Endothelial cell (in vitro differentiated cells): ENCODE measurements at regions not wholly inside any gene's neighbourhood (a gene's known extent, or its start where the extent isn't known, plus 50 kb on each side); places are given as distances from the start of the nearest gene placed in this dataset.

Experiments used
- DNase-seq: peaks from one replicate; pipeline ENCODE4 v3.0.0; 2021; ENCODE audit warnings: low spot score
- H3K27ac Mint-ChIP-seq: one replicate; pipeline ENCODE4 v1.8.0; 2021; ENCODE audit warnings: mixed read lengths, inconsistent platforms; ENCODE audit not compliant: unreplicated experiment
- H3K27me3 Mint-ChIP-seq: one replicate; pipeline ENCODE4 v1.8.0; 2021; ENCODE audit warnings: mild to moderate bottlenecking, moderate library complexity, mixed read lengths, inconsistent platforms; ENCODE audit not compliant: unreplicated experiment
- H3K36me3 Mint-ChIP-seq: one replicate; pipeline ENCODE4 v1.8.0; 2021; ENCODE audit warnings: mild to moderate bottlenecking, low read depth, mixed read lengths, inconsistent platforms; ENCODE audit not compliant: unreplicated experiment
- H3K4me1 Mint-ChIP-seq: one replicate; pipeline ENCODE4 v1.8.0; 2021; ENCODE audit warnings: mild to moderate bottlenecking, mixed read lengths, inconsistent platforms; ENCODE audit not compliant: unreplicated experiment
- H3K4me3 Mint-ChIP-seq: one replicate; pipeline ENCODE4 v1.8.0; 2021; ENCODE audit warnings: mild to moderate bottlenecking, mixed read lengths, inconsistent platforms; ENCODE audit not compliant: unreplicated experiment
- H3K9me3 Mint-ChIP-seq: one replicate; pipeline ENCODE4 v1.8.0; 2021; ENCODE audit warnings: mixed read lengths, inconsistent platforms; ENCODE audit not compliant: unreplicated experiment
- TF ChIP-seq, protein P1 (sequence below): fragments of 200-600 bp; sonication (generic); IDR thresholded peaks from one replicate; pipeline ENCODE4 v1.5.0; 2021; ENCODE audit warnings: antibody characterized with exemption; ENCODE audit not compliant: unreplicated experiment

DNA sequence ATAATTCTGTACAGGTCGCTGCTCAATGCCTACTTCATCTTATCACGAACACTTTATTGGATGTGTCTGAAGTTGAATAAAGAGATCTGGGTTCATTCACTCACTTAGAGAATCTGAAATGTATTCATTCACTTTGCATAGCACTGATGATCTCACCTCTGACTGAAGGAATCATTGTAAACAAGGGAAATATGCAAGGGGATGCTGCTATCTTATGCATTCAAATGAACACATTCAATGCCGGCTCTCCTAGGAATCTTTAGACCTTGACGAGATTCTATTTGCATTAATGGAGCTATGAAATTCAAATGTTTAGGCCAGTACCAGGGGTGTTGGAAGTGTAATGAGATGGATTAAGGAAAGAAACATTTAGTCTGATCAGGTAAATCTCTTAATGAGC lies 200.6 kb upstream of the COBL start:
- no peaks in the 10 kb centered on the region for H3K27me3 Mint-ChIP-seq
- H3K4me1 Mint-ChIP-seq: no peaks in the 10 kb centered on the region
- no peak overlapping the region for H3K4me3 Mint-ChIP-seq
- no peaks in the 10 kb centered on the region for H3K36me3 Mint-ChIP-seq
- no peak for DNase-seq
- TF ChIP-seq, protein P1, sequence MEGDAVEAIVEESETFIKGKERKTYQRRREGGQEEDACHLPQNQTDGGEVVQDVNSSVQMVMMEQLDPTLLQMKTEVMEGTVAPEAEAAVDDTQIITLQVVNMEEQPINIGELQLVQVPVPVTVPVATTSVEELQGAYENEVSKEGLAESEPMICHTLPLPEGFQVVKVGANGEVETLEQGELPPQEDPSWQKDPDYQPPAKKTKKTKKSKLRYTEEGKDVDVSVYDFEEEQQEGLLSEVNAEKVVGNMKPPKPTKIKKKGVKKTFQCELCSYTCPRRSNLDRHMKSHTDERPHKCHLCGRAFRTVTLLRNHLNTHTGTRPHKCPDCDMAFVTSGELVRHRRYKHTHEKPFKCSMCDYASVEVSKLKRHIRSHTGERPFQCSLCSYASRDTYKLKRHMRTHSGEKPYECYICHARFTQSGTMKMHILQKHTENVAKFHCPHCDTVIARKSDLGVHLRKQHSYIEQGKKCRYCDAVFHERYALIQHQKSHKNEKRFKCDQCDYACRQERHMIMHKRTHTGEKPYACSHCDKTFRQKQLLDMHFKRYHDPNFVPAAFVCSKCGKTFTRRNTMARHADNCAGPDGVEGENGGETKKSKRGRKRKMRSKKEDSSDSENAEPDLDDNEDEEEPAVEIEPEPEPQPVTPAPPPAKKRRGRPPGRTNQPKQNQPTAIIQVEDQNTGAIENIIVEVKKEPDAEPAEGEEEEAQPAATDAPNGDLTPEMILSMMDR: no peak
- H3K9me3 Mint-ChIP-seq: no peaks in the 10 kb centered on the region
- no peak overlapping the region for H3K27ac Mint-ChIP-seq

DNA sequence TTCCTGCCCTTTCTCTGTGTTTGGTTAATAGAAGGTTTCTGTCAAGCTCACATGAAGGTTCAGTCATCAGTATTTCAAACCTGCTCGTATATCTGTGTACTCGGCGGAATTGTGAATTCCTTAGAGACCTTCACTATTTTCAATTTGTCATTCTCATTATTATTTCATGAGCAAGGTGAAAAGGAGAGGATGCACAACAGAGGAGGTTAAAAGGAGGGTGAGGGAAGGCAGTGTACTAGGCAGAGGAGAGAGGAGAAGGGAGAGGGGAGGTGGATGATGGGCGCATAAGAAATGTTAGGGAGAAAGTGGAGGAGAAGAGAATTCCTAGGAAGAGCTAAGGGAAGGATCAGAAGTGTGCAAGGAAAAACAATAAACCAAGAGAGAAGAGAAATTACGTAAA lies 185.0 kb upstream of the COBL start:
- TF ChIP-seq, protein P1: no peak
- Mint-ChIP-seq H3K9me3 (no peaks in the 10 kb centered on the region), H3K4me1 (no peaks in the 10 kb centered on the region), H3K27me3 (no peaks in the 10 kb centered on the region), H3K4me3 (no peak overlapping the region), H3K27ac (no peak overlapping the region), H3K36me3 (no peaks in the 10 kb centered on the region)
- DNase-seq: no peak

DNA sequence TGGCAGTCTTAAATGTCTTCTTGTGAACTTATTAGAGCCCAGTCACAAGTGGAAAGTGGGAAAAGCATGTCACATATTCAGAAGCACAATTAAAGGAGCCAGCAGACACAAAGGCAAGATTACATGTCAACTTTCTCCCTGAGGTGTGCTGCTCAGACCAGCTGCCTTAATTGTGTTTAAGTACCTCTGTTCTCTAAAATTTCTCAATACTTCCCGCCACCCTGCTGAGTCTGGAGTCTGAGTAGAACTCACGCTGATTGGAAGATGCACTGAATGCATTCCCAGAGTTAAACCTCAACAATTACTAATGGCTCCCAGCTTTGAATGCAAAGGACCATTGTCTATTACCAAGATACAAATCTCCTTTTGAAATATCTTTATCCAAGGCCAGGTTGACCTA lies 166.4 kb upstream of the COBL start:
- Mint-ChIP-seq H3K36me3 (no peaks in the 10 kb centered on the region), H3K27me3 (no peaks in the 10 kb centered on the region), H3K27ac (no peak overlapping the region), H3K4me3 (no peak overlapping the region), H3K9me3 (no peaks in the 10 kb centered on the region), H3K4me1 (no peaks in the 10 kb centered on the region)
- TF ChIP-seq, protein P1: no peak
- no peak for DNase-seq

DNA sequence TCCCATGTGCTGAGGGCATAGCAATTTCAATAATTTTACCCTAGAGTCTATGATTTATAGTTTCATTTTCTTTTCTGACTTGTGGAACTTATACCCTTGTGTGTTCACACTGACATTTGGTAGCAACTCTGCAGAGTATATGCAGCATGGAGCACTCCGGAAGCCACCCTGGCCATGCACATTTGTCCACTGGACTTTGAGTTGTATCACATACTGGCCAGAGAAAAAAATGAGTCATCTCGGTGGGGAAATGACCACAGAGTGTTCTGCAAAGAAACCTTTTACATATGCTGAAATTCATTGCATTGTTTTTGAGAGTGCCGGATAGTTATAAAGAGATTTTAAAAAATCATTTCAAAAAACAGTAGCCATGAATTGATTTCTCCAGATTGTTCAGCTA lies 164.8 kb upstream of the COBL start:
- DNase-seq: no peak
- H3K4me3 Mint-ChIP-seq: no peak overlapping the region
- no peaks in the 10 kb centered on the region for H3K36me3 Mint-ChIP-seq
- no peaks in the 10 kb centered on the region for H3K9me3 Mint-ChIP-seq
- H3K27ac Mint-ChIP-seq: no peak overlapping the region
- TF ChIP-seq, protein P1: no peak
- no peaks in the 10 kb centered on the region for H3K27me3 Mint-ChIP-seq
- H3K4me1 Mint-ChIP-seq: no peaks in the 10 kb centered on the region

DNA sequence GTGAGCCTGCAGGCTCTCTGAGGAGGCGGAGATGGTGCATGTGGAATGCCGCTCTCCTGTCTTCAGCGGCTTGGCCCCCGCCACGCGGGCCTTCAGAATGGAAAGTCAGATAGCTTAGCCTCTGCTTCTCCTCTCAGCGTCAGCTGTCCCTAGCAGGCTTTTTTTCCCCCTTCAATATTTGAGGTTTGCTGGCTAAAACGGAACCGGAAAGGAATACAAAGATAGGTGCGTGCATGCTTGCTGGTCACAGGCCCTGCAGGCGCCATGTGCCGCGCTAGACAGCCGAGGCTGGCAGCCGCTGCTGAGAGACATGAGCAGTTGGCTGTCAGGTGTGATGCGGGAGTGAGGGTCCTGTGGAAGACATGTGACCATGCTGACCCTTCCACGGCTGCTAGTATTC lies 161.2 kb upstream of the COBL start:
- Mint-ChIP-seq H3K27ac (no peak overlapping the region), H3K9me3 (no peaks in the 10 kb centered on the region), H3K4me1 (no peaks in the 10 kb centered on the region), H3K27me3 (peaks cover 5% of the 10 kb centered on the region), H3K36me3 (no peaks in the 10 kb centered on the region), H3K4me3 (no peak overlapping the region)
- TF ChIP-seq, protein P1: no peak
- DNase-seq: no peak
